ENCODE measurements at regions not wholly inside any gene's neighbourhood (a gene's known extent, or its start where the extent isn't known, plus 50 kb on each side); places are given as distances from the start of the nearest gene placed in this dataset.
"Not testable (repeated sequence)": the region's sequence is repeated elsewhere in the genome, so short reads cannot be mapped to it uniquely, and the experiment has no call there.

DNA sequence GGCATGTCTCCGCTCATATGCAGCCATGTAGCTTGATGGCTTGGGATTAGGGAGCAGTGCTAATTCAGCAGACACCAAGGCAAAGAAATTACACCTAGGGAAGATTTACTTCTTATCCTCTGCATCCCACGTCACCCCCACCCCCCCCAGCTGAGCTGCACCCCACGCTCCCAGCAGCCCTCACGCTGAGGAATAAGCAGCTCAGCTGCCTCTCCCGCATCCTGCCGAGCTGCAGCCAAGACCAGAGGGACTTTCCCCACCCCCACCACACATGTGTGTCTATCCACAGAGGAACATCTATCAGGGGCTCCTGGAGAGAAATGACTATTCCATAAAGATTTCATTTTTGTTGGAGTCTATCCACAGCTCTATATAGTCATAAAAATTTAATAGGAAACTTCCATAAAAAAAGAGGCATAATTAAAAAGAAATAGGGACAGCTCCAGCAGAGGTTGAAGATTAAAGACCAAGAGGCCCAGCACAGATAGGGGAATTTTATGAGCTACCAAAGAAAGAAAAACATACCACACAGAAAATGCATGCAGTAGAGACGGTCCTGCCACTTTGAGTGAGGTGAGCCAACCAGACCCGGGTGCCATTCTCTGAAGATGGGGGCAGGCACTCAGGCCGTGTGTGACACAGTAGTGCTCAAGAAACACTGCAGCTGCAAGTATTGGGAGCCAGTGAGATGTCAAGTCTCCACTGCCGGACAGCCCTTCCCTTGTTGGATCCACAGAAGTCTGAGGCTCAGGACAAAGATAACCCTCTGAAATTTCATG is 274.8 kb downstream of the BCL2L11 start:
- peak; percentile 19 for DNase-seq (ENCODE audit: low read depth, low spot score)

DNA sequence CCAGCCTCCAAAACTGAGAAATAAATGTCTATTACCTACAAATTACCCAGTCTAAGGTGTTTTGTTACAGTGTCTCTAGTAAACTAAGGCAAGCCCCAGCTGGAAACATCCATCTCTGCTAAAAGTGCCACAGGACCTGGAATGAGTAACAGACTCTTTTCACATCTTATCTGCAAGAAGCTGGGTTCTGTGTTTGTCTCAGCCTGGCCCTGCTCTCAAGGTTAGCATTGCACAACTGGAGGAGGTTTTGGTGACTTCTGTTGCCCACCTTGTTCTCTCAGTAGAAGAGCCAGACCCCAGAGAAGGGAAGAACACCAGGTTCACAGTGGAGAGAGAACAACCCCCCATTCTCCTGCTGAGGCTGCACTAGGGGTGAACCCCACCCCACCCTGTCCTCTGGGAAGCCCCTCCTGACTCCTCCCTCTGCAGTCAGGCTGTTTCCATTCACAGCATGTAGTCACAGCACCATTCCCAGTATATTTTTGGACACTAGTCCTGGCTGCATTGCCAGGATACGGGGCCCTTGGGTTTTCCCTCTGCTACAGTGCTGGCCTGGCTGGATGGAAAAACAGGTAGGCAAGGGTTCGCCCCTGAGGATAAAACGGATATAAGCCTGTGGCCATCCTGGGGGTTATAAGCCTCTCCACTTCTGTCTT is 280.0 kb downstream of the BCL2L11 start:
- DNase-seq (ENCODE audit: low read depth, low spot score) = not testable (repeated sequence)

GRCh38 chr2:111401270-111402140 is 280.8 kb downstream of the BCL2L11 start:
- DNase-seq (ENCODE audit: low read depth, low spot score) = not testable (repeated sequence)

DNA sequence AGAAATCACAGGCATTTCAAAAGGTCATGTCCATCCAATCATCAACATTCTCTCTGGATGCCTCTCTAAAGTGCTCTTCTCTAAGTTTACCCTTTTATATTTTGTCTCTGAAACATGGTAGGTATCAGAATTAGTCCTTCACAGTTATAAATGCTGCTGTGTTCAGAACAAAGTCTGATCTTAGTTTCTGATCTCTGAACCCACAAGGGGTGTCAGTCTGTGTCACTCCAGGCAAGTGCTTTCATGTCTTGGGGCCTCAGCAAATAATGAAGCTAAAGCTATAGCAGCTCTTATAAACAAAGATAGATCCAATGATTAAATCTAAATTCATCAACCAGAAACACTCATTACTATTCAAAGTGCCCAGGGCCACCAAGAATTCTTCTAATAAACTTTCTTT is 281.7 kb downstream of the BCL2L11 start:
- not testable (repeated sequence) for DNase-seq (ENCODE audit: low read depth, low spot score)

GRCh38 chr2:111403287-111403686 is 282.6 kb downstream of the BCL2L11 start:
- not testable (repeated sequence) for DNase-seq (ENCODE audit: low read depth, low spot score)

GRCh38 chr2:111406616-111407015 is 285.9 kb downstream of the BCL2L11 start:
- not testable (repeated sequence) for DNase-seq (ENCODE audit: low read depth, low spot score)

DNA sequence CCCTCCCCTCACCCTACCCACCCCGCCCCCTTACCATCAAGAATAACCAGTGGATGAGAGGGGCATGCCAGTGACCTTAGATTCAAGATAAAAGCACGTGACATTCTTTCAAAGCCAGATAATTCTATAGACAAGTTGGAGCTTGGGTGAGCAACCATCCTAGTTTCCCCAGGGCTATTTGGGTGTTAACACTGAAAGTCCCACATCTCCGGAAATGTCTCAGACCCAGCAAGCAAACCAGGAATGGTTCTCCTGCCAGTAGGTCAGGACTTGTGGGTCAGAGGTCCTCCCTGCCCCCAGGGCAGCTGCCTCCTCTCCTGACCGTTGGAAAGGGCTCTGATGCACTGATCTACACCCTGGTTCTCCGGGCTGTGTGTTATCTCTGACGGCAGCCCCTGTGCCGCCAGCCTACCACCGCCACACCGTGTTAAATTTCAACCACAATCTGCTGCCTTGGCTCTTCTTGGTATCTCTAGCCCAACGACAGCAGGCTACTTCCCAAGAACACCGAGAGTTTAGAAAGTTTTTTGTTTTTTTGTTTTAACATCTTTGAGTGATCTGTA is 287.0 kb downstream of the BCL2L11 start:
- not testable (repeated sequence) for DNase-seq (ENCODE audit: low read depth, low spot score)

GRCh38 chr2:111410868-111411406 is 290.2 kb downstream of the BCL2L11 start:
- DNase-seq (ENCODE audit: low read depth, low spot score) = not testable (repeated sequence)

- not testable (repeated sequence) for DNase-seq (ENCODE audit: low read depth, low spot score)
These were observed 291.4 kb downstream of the BCL2L11 start for GRCh38 chr2:111411867-111412681.

- DNase-seq (ENCODE audit: low read depth, low spot score) = peak; percentile 5
These were observed 292.3 kb downstream of the BCL2L11 start for GRCh38 chr2:111412841-111413650.

DNA sequence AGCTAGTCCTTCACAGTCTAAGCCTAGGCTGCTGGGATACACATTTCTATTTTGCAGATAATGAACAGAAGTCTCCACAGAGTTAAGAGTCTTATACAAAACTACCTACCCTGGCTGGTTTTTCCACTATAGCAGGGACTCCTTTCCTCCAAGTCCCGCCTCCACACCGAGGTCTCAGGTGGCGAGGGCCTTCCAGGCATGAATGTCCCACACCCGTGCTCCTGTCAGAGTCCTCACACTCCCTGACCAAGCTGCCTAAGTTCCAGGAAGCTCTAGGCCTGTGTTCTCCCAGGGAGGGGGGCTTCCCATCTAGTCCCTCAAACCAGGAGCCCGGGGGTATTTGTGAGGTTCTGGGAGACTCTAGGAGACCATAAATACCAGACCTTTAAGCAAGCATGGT is 293.2 kb downstream of the BCL2L11 start:
- not testable (repeated sequence) for DNase-seq (ENCODE audit: low read depth, low spot score)

DNA sequence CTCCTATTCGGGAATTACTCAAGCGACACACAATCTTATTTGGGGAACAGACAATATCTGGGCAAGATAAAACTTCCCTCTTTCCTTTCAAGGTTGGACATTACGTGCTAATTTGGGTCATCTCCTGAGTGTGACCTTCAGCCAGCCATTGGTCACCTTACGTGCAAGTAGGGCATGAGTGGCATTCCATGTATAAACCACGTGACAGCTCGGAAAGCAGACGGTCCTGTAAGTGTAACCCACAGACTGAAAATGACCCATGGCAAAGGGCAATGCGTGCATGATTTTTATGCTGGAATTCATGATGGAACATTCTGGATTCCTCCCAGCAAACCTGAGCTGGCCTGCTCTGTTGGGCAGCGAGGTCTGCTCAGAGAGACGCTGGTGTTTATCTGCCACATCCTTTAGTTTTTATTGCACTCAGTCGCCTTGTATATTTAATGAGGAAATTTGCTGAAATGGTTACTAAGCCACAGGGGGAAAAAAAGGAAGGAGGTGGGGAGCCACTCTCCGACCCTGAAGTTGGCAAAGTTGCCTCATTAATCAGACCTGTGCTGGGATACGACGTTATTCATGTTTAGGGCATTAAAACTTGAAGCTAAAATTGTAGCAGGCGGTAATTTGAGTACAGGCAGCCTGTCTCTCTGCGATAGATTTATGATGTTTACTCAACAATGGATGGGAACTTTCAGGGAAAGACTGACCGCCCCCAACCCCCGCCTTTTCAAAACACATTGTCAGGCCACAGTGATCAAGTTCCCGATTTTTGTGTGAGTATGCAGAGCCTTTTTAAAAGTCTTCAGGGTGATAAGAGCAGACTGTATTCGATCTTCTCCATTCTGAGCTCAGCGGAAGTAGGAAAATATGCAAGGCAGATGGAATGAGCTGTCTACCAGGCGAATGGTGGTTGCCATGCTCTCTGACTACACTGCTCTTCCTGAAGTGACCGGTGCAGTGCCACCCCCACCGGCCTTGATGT is 295.3 kb downstream of the BCL2L11 start:
- peak; percentile 6 for DNase-seq (ENCODE audit: low read depth, low spot score)

DNA sequence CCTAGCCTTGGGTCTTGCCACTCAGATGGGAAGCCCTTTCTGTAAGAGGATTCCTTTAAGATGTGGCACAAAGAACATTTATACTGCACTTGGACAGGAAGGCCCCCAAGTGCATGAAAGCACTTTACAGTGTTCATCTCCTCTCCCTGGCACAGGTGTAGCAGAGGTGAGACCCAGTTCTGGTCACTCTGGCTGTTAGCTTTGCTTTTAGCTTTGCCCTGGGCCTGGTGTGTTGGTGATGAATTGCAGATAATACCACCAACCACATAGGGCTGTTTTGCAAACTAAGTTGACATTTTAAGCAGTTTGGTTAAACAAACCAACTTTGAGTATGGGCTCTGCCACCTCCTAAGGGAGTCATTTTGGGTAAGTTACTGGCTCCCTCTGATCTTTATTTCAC is 296.3 kb downstream of the BCL2L11 start:
- not testable (repeated sequence) for DNase-seq (ENCODE audit: low read depth, low spot score)

GRCh38 chr2:111418091-111418875 is 297.6 kb downstream of the BCL2L11 start:
- not testable (repeated sequence) for DNase-seq (ENCODE audit: low read depth, low spot score)

DNA sequence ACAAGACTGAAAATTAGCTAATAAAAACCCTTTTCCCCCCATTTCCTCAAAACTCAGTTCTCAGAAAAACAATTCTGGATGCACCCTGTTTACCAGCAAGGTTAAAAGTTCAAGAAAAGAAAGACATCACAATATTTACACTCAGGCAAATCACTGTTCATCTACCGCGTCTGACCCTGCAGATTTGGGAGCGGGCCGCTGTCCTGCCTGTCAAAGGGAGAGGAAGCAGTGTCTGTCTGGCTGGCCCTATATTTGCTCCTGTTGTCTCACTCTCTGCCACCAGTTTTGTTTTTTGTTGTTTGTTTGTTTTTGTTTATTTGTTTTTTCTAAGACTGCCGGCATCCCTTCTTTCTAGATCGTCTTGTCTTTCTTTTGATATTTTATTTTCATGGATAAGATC is 299.4 kb downstream of the BCL2L11 start:
- DNase-seq (ENCODE audit: low read depth, low spot score) = not testable (repeated sequence)

DNA sequence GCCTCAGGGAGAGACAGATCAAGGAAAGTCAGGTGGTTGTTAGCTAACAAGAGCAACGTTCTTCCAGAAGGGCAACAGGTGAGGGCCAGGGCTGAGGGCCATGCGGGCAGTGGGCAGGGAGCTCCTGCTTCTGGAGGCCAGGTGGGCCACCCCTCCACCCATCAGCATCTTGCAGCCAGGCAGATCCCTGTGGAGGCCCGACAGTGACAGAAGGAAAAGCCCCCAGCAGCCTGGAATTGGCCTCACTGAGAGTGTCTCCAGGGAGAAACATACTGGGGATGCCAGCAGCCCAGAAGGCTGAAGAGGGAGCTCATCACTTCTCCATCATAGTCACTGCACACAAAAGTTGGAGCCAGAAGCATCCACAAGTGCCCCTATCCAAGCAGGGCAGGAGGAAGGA is 300.1 kb downstream of the BCL2L11 start:
- DNase-seq (ENCODE audit: low read depth, low spot score) = not testable (repeated sequence)

DNA sequence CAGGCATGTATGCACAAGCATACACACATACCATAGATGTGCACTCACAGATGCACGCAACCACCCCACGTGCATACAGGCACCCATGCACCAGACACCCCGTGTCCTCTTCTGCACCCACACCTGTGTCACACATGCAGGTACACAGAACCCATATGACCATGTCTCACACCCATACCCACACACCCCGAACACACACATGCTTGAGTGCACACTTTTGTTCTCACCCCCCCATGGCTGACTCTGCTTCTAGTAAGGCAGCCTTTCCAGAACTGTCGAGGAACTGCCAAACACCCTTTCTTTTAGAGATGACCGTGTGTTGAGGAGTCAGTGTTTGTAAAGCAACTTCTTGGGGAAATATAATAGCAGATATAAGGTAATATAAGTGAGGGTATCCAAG is 301.2 kb downstream of the BCL2L11 start:
- not testable (repeated sequence) for DNase-seq (ENCODE audit: low read depth, low spot score)

- not testable (repeated sequence) for DNase-seq (ENCODE audit: low read depth, low spot score)
These were observed 301.8 kb downstream of the BCL2L11 start for GRCh38 chr2:111422562-111422961.

All from astrocyte of the hippocampus (primary cell).